NT2/D1 (cell line): ENCODE measurements at regions not wholly inside any gene's neighbourhood (a gene's known extent, or its start where the extent isn't known, plus 50 kb on each side); places are given as distances from the start of the nearest gene placed in this dataset.

Source experiments
- DNase-seq: peaks from one replicate; pipeline ENCODE4 v3.0.0-alpha.2; 2011; ENCODE audit warnings: low read depth, low spot score
- H3K27me3 ChIP-seq: 2 replicates; pipeline ENCODE4 v1.6.0; 2011; ENCODE audit warnings: mild to moderate bottlenecking; ENCODE audit not compliant: insufficient read length, insufficient read depth
- H3K36me3 ChIP-seq: 2 replicates; pipeline ENCODE4 v1.6.1; 2011; ENCODE audit warnings: mild to moderate bottlenecking, low read length, mixed read lengths; ENCODE audit not compliant: insufficient read depth, insufficient read length
- H3K4me1 ChIP-seq: 2 replicates; pipeline ENCODE4 v1.5.1; 2011; ENCODE audit not compliant: insufficient read depth, insufficient read length
- H3K4me3 ChIP-seq: 2 replicates; pipeline ENCODE4 v1.5.1; 2011; ENCODE audit warnings: low read depth; ENCODE audit not compliant: insufficient read length
- H3K9ac ChIP-seq: 2 replicates; pipeline ENCODE4 v1.6.0; 2011; ENCODE audit warnings: low read depth; ENCODE audit not compliant: insufficient read length
- H3K9me3 ChIP-seq: 2 replicates; pipeline ENCODE4 v1.5.1; 2011; ENCODE audit warnings: mild to moderate bottlenecking, low read length; ENCODE audit not compliant: insufficient read depth
- SUZ12 ChIP-seq: IDR thresholded peaks from 2 replicates; pipeline ENCODE4 v1.6.1; 2011; ENCODE audit not compliant: insufficient read length, insufficient read depth; ENCODE audit errors: extremely low read depth
- YY1 ChIP-seq: IDR thresholded peaks from 2 replicates; pipeline ENCODE4 v1.6.1; 2011; ENCODE audit not compliant: insufficient read length, insufficient read depth
- ZNF274 ChIP-seq: IDR thresholded peaks from 2 replicates; pipeline ENCODE4 v1.6.1; 2011; ENCODE audit warnings: mild to moderate bottlenecking, low read depth, low read length

DNA sequence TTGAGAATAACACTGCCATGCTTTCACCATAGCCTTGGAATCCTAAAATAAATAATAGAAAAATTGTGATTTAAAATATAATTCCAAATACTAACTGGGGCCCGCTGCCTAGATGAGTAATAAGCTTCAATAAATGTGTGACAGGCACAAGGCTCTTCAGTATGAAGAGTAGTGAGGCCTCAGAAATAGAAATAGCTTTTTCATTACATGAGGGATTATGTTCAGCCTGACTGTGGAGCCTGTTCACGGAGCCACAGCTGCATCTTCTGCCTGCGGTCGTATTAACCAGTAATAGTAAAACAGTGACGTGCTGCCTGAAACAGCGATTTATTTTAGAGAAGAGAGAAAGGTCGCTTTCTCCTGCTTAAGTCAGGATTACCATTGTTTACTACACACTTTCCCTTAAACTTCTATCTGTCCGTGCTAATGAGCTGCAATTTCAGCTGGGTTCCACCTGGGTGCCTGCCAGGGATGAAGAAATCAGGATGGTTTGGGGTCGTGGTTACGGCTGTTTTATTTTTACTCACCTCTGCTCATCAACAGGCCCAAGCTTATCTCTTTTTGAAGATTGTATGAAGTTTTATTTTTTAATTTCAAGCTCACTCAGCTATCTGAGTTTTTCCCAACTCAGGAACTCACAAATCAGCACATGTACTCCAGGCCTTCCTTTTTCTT lies 284.9 kb upstream of the WWC1 start:
- TF ChIP-seq SUZ12 = no peak
- TF ChIP-seq ZNF274 = no peak
- TF ChIP-seq YY1 = no peak
- Histone ChIP-seq H3K9me3 (no peaks in the 10 kb centered on the region), H3K27me3 (no peaks in the 10 kb centered on the region), H3K9ac (no peak overlapping the region), H3K4me3 (no peak overlapping the region), H3K4me1 (no peaks in the 10 kb centered on the region), H3K36me3 (no peaks in the 10 kb centered on the region)
- no peak for DNase-seq

DNA sequence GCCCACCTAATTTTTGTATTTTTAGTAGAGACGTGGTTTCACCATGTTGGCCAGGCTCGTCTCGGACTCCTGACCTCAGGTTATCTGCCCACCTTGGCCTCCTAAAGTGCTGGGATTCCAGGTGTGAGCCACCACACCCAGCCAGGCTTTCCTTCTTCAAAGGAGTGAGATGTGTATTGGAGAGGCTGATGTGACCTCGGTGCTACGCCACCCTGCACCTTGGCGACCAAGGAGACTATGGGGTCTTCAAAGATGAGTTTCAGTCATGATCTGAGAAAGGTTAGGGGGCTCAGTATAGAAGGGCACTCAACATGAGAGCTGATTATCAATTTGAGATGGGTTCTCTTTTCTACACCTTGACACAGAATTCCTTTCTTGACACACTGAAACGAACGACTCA lies 284.2 kb upstream of the WWC1 start:
- Histone ChIP-seq H3K4me1 (no peaks in the 10 kb centered on the region), H3K27me3 (no peaks in the 10 kb centered on the region), H3K9ac (no peak overlapping the region), H3K36me3 (no peaks in the 10 kb centered on the region), H3K9me3 (no peaks in the 10 kb centered on the region), H3K4me3 (no peak overlapping the region)
- DNase-seq = no peak
- no peak for TF ChIP-seq SUZ12
- TF ChIP-seq YY1 = no peak
- no peak for TF ChIP-seq ZNF274

DNA sequence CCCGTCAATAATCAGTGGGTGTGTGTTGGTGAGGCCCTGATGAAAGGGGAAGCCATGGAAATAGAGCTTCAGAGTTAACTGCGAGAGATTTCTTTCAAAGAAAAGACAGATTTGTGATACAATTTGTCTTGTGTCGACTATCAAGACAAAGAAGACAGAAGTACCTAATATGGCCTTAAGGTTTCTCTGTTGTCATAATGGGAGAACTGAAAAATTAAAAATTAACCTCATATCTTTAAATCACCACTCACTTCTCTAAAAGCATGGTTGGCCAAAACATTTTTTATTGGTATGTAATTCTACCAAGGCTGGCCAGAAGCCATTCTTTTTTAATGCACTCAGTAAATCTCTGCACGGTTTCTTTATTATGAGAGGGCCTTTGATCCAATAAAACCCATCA lies 282.9 kb upstream of the WWC1 start:
- no peak for DNase-seq
- Histone ChIP-seq H3K9me3 (no peaks in the 10 kb centered on the region), H3K36me3 (no peaks in the 10 kb centered on the region), H3K4me3 (no peak overlapping the region), H3K27me3 (no peaks in the 10 kb centered on the region), H3K4me1 (no peaks in the 10 kb centered on the region), H3K9ac (no peak overlapping the region)
- no peak for TF ChIP-seq YY1
- no peak for TF ChIP-seq ZNF274
- TF ChIP-seq SUZ12 = no peak

DNA sequence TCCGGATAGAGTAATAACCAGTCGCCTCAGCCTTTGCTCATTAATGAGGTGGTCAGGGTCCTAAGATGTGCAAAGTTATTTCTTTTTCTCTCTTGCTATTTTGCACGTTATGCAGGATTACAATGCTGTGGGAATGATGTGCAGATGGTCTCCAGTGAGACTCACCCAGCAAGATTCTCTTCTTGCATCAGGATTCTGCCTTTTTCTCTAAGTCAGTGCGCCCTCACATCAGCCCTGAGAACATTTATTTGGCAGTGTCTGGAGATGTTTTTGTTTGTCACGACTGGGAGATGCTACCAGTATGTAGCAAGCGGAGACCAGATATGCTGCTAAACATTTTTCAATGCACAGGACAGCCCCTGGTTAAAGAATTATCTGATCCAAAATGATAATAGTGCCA lies 280.3 kb upstream of the WWC1 start:
- Histone ChIP-seq H3K36me3 (no peaks in the 10 kb centered on the region), H3K4me3 (no peak overlapping the region), H3K4me1 (no peaks in the 10 kb centered on the region), H3K9ac (no peak overlapping the region), H3K9me3 (no peaks in the 10 kb centered on the region), H3K27me3 (no peaks in the 10 kb centered on the region)
- TF ChIP-seq ZNF274 (no peak), YY1 (no peak), SUZ12 (no peak)
- no peak for DNase-seq

DNA sequence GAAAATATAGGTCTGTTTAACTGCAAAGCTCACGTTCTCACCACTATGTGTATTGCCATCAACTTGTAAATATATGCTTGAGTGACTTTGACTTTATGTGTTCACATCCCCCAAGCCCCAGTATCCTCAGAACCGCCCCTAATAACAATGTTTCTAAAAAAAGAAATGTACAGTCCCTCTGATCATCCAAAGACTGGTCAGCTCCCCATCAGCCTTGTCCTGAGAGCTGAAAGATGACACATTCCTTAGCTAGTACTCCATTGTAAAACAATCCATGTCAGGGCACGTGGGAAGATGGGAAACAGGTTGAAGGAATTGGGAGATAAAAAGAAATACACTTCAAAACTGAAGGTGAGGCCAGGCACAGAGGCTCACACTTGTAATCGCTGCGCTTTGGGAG lies 279.4 kb upstream of the WWC1 start:
- H3K9me3 ChIP-seq = no peaks in the 10 kb centered on the region
- TF ChIP-seq ZNF274 (no peak), SUZ12 (no peak), YY1 (no peak)
- no peak for DNase-seq
- no peak overlapping the region for H3K9ac ChIP-seq
- no peaks in the 10 kb centered on the region for H3K36me3 ChIP-seq
- H3K27me3 ChIP-seq = no peaks in the 10 kb centered on the region
- H3K4me3 ChIP-seq = no peak overlapping the region
- H3K4me1 ChIP-seq = no peaks in the 10 kb centered on the region

DNA sequence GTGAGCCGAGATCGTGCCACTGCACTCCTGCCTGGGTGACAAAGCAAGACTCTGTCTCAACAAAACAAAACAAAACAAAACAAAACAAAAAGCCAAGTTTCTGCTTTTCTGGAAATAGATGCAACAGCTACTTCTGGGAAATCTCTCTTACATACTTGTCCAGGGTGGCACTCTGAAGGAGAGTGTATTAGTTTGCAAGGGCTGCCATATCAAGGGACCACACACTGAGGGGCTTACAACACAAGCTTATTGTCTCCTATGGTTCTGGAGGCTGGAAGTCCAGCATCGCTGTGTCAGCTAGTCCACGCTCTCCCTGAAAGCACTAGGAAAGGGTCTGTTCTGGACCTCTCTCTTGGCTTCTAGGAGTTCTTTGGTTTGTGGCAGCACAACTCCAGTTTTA lies 277.9 kb upstream of the WWC1 start:
- Histone ChIP-seq H3K27me3 (no peaks in the 10 kb centered on the region), H3K4me1 (no peaks in the 10 kb centered on the region), H3K4me3 (no peak overlapping the region), H3K36me3 (no peaks in the 10 kb centered on the region), H3K9ac (no peak overlapping the region), H3K9me3 (no peaks in the 10 kb centered on the region)
- no peak for DNase-seq
- TF ChIP-seq ZNF274 (no peak), SUZ12 (no peak), YY1 (no peak)

DNA sequence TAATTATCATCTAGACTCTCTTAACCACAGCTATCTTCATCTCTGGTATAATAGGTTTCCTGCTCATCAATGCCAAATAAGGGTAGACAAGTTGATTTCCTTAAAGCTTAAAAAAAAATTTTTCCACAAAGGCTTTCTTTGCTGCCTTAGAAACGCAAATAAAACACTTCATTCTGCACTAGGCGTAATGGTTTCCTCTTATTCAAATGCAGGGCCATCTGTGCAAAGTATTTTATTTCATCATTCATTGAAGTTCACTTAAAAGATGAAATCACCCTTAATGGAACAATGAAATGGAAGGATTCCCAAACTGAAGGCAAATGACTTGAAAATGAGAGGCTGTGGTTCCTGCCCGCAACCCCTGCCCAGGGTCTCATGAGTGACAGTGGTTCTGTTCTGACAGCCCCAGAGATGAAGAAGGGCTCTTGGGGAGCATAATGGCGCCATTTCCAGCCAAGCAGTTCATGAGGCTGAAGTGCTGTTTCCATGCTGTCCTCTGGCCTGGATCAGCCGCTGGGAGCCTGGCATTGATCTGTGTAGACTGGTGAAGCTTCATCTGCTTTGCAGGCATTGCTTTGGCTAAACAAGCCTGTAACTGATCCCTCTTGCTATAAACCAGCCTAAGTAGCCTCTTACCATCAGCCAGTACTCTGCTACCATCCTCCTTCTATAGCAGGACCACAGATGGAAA lies 276.9 kb upstream of the WWC1 start:
- Histone ChIP-seq H3K36me3 (no peaks in the 10 kb centered on the region), H3K4me3 (no peak overlapping the region), H3K9me3 (no peaks in the 10 kb centered on the region), H3K27me3 (no peaks in the 10 kb centered on the region), H3K4me1 (no peaks in the 10 kb centered on the region), H3K9ac (no peak overlapping the region)
- no peak for TF ChIP-seq ZNF274
- no peak for TF ChIP-seq YY1
- TF ChIP-seq SUZ12 = no peak
- no peak for DNase-seq
